Gastrocnemius medialis (tissue), 4 donors: ENCODE measurements at regions not wholly inside any gene's neighbourhood (a gene's known extent, or its start where the extent isn't known, plus 50 kb on each side); places are given as distances from the start of the nearest gene placed in this dataset.

Experiments
- CTCF ChIP-seq, 5 experiments: fragments of 450-650 bp in 3 of 5; fragments of 200-600 bp in 2 of 5; sonication (generic) in 2 of 5; IDR thresholded peaks in 4 of 5; conservative IDR thresholded peaks in 1 of 5; 1 replicate in 4 of 5; 2 replicates in 1 of 5; pipeline ENCODE4 v1.5.1; 2016 to 2019; ENCODE audit warnings: antibody characterized with exemption in 5 of 5, mild to moderate bottlenecking in 3 of 5, moderate library complexity in 3 of 5
- POLR2A ChIP-seq, 2 donors: fragments of 450-650 bp; IDR thresholded peaks; one replicate each; pipeline ENCODE4 v1.6.1; 2017; ENCODE audit warnings: antibody characterized with exemption in 2 of 2, mild to moderate bottlenecking in 2 of 2, moderate library complexity in 2 of 2

- TF ChIP-seq CTCF (IDR thresholded peaks at IDR 0.05 in 4 of 5, conservative IDR thresholded peaks at IDR 0.05 in 1 of 5) (no peak), POLR2A (IDR thresholded peaks at IDR 0.05) (no peak)
Observed at GRCh38 chr10:47184273-47184672, 115.7 kb upstream of the GDF10 start.
